ENCODE measurements at regions not wholly inside any gene's neighbourhood (a gene's known extent, or its start where the extent isn't known, plus 50 kb on each side); places are given as distances from the start of the nearest gene placed in this dataset.

DNA sequence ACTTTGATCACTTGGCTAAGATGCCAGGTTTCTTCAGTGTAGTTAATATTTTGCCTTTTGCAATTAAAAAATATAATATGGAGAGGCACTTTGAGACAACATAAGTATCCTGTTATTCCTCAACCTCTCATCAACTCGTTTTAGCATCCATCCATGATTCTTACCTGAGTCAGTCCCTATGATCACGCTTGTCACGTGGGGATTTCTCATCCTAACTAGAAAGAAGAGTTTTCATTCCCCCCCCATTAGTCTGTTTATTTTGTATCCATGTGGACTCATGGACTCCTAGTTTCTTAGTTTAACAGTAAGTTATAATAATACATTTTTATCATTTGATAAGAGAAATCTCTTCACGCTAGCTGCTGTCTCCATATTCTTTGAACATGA is 110.3 kb downstream of the SLC25A47 start:
- H3K4me1 ChIP-seq (ENCODE audit: control insufficient read depth in 4 of 4, insufficient read depth in 4 of 4, low read length in 3 of 4) = peaks cover 0 to 4% (median 0%) of the 10 kb centered on the region in 4 donors
- DNase-seq (ENCODE audit: low spot score) = no peak
- no peaks in the 10 kb centered on the region for H3K36me3 ChIP-seq (ENCODE audit: control insufficient read depth in 4 of 4, insufficient read depth in 3 of 4, low read depth in 1 of 4, low read length in 3 of 4)
- H3K9me3 ChIP-seq (ENCODE audit: control insufficient read depth in 4 of 4, low read length in 3 of 4) = no peaks in the 10 kb centered on the region
- no peaks in the 10 kb centered on the region for H3K27me3 ChIP-seq (ENCODE audit: control insufficient read depth in 4 of 4, insufficient read depth in 4 of 4, low read length in 3 of 4)
- TF ChIP-seq GABPA (IDR thresholded peaks at IDR 0.05 in 1 of 2, conservative IDR thresholded peaks at IDR 0.05 in 1 of 2) (no peak), FOXA1 (IDR thresholded peaks at IDR 0.05) (no peak), RXRA (IDR thresholded peaks at IDR 0.05) (no peak), HNF4A (conservative IDR thresholded peaks at IDR 0.05) (no peak), EGR1 (IDR thresholded peaks at IDR 0.05; ENCODE audit: low read depth in 2 of 2) (no peak), JUND (IDR thresholded peaks at IDR 0.05) (no peak), NR2F2 (IDR thresholded peaks at IDR 0.05) (no peak), RAD21 (IDR thresholded peaks at IDR 0.05) (no peak), HNF4G (IDR thresholded peaks at IDR 0.05) (no peak), FOXA2 (IDR thresholded peaks at IDR 0.05) (no peak), YY1 (IDR thresholded peaks at IDR 0.05) (no peak), SP1 (IDR thresholded peaks at IDR 0.05) (no peak), TAF1 (conservative IDR thresholded peaks at IDR 0.05) (no peak)
- TF ChIP-seq, protein P1, sequence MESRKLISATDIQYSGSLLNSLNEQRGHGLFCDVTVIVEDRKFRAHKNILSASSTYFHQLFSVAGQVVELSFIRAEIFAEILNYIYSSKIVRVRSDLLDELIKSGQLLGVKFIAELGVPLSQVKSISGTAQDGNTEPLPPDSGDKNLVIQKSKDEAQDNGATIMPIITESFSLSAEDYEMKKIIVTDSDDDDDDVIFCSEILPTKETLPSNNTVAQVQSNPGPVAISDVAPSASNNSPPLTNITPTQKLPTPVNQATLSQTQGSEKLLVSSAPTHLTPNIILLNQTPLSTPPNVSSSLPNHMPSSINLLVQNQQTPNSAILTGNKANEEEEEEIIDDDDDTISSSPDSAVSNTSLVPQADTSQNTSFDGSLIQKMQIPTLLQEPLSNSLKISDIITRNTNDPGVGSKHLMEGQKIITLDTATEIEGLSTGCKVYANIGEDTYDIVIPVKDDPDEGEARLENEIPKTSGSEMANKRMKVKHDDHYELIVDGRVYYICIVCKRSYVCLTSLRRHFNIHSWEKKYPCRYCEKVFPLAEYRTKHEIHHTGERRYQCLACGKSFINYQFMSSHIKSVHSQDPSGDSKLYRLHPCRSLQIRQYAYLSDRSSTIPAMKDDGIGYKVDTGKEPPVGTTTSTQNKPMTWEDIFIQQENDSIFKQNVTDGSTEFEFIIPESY (IDR thresholded peaks at IDR 0.05) = no peak
- TF ChIP-seq, protein P2, sequence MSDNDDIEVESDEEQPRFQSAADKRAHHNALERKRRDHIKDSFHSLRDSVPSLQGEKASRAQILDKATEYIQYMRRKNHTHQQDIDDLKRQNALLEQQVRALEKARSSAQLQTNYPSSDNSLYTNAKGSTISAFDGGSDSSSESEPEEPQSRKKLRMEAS (IDR thresholded peaks at IDR 0.05) = no peak
- TF ChIP-seq, protein P3, sequence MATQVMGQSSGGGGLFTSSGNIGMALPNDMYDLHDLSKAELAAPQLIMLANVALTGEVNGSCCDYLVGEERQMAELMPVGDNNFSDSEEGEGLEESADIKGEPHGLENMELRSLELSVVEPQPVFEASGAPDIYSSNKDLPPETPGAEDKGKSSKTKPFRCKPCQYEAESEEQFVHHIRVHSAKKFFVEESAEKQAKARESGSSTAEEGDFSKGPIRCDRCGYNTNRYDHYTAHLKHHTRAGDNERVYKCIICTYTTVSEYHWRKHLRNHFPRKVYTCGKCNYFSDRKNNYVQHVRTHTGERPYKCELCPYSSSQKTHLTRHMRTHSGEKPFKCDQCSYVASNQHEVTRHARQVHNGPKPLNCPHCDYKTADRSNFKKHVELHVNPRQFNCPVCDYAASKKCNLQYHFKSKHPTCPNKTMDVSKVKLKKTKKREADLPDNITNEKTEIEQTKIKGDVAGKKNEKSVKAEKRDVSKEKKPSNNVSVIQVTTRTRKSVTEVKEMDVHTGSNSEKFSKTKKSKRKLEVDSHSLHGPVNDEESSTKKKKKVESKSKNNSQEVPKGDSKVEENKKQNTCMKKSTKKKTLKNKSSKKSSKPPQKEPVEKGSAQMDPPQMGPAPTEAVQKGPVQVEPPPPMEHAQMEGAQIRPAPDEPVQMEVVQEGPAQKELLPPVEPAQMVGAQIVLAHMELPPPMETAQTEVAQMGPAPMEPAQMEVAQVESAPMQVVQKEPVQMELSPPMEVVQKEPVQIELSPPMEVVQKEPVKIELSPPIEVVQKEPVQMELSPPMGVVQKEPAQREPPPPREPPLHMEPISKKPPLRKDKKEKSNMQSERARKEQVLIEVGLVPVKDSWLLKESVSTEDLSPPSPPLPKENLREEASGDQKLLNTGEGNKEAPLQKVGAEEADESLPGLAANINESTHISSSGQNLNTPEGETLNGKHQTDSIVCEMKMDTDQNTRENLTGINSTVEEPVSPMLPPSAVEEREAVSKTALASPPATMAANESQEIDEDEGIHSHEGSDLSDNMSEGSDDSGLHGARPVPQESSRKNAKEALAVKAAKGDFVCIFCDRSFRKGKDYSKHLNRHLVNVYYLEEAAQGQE (IDR thresholded peaks at IDR 0.05) = no peak
- TF ChIP-seq, protein P4, sequence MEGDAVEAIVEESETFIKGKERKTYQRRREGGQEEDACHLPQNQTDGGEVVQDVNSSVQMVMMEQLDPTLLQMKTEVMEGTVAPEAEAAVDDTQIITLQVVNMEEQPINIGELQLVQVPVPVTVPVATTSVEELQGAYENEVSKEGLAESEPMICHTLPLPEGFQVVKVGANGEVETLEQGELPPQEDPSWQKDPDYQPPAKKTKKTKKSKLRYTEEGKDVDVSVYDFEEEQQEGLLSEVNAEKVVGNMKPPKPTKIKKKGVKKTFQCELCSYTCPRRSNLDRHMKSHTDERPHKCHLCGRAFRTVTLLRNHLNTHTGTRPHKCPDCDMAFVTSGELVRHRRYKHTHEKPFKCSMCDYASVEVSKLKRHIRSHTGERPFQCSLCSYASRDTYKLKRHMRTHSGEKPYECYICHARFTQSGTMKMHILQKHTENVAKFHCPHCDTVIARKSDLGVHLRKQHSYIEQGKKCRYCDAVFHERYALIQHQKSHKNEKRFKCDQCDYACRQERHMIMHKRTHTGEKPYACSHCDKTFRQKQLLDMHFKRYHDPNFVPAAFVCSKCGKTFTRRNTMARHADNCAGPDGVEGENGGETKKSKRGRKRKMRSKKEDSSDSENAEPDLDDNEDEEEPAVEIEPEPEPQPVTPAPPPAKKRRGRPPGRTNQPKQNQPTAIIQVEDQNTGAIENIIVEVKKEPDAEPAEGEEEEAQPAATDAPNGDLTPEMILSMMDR (IDR thresholded peaks at IDR 0.05; ENCODE audit: low read depth, low read length, missing input control) = no peak
- TF ChIP-seq, protein P5, sequence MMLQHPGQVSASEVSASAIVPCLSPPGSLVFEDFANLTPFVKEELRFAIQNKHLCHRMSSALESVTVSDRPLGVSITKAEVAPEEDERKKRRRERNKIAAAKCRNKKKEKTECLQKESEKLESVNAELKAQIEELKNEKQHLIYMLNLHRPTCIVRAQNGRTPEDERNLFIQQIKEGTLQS (IDR thresholded peaks at IDR 0.05) = no peak
- no peak overlapping the region for H3K27ac ChIP-seq (ENCODE audit: low read depth in 1 of 2, low read length in 2 of 2)
- WGBS = 85% methylated on average over 4 of the region's 4 CpGs
- H3K4me3 ChIP-seq (ENCODE audit: low read depth in 1 of 3, low read length in 3 of 3) = no peak overlapping the region
- no peak overlapping the region for H3K9ac ChIP-seq (ENCODE audit: low read depth in 1 of 2, low read length in 2 of 2)

All from liver (tissue), 8 donors.